HG03097 (cell line): ENCODE measurements at regions not wholly inside any gene's neighbourhood (a gene's known extent, or its start where the extent isn't known, plus 50 kb on each side); places are given as distances from the start of the nearest gene placed in this dataset.

Experiments used
- ATAC-seq: cut with Tn5 transposase; IDR thresholded peaks from one replicate; pipeline ENCODE4 v1.9.1; 2021; ENCODE audit not compliant: unreplicated experiment, low FRiP score

GRCh38 chr2:219987830-219988229 is 360.4 kb downstream of the SLC4A3 start:
- ATAC-seq, result no peak

GRCh38 chr2:219989744-219990143 is 362.3 kb downstream of the SLC4A3 start:
- no peak for ATAC-seq

- ATAC-seq, result no peak
Observed at GRCh38 chr2:219991116-219991515, 363.7 kb downstream of the SLC4A3 start.

GRCh38 chr2:219995399-219995798 is 368.0 kb downstream of the SLC4A3 start:
- ATAC-seq, result no peak

GRCh38 chr2:219995991-219996765 is 368.7 kb downstream of the SLC4A3 start:
- ATAC-seq, result no peak

- no peak for ATAC-seq
Observed at GRCh38 chr2:219997341-219997851, 370.0 kb downstream of the SLC4A3 start.

GRCh38 chr2:219998107-219998506 is 370.7 kb downstream of the SLC4A3 start:
- ATAC-seq, result no peak

- no peak for ATAC-seq
Observed at GRCh38 chr2:219998714-219999227, 371.3 kb downstream of the SLC4A3 start.

GRCh38 chr2:220000080-220000479 is 372.6 kb downstream of the SLC4A3 start:
- ATAC-seq, result no peak

- ATAC-seq, result no peak
Observed at GRCh38 chr2:220000586-220000985, 373.2 kb downstream of the SLC4A3 start.

GRCh38 chr2:220001751-220002150 is 374.3 kb downstream of the SLC4A3 start:
- ATAC-seq, result no peak

GRCh38 chr2:220002251-220002650 is 374.8 kb downstream of the SLC4A3 start:
- no peak for ATAC-seq

- ATAC-seq, result no peak
Observed at GRCh38 chr2:220002699-220003098, 375.3 kb downstream of the SLC4A3 start.

- no peak for ATAC-seq
Observed at GRCh38 chr2:220005362-220005761, 377.9 kb downstream of the SLC4A3 start.

GRCh38 chr2:220006152-220006621 is 378.8 kb downstream of the SLC4A3 start:
- no peak for ATAC-seq

GRCh38 chr2:220011859-220012258 is 384.4 kb downstream of the SLC4A3 start:
- no peak for ATAC-seq

- ATAC-seq, result no peak
Observed at GRCh38 chr2:220014961-220015360, 387.5 kb downstream of the SLC4A3 start.

- no peak for ATAC-seq
Observed at GRCh38 chr2:220015576-220015975, 388.1 kb downstream of the SLC4A3 start.

- ATAC-seq, result no peak
Observed at GRCh38 chr2:220025207-220025606, 397.8 kb downstream of the SLC4A3 start.

GRCh38 chr2:220029013-220029412 is 401.6 kb downstream of the SLC4A3 start:
- ATAC-seq, result no peak

GRCh38 chr2:220033546-220033945 is 406.1 kb downstream of the SLC4A3 start:
- no peak for ATAC-seq
